OCI-LY7 (cell line): ENCODE measurements at regions not wholly inside any gene's neighbourhood (a gene's known extent, or its start where the extent isn't known, plus 50 kb on each side); places are given as distances from the start of the nearest gene placed in this dataset.

ENCODE experiments used
- BruUV-seq: library from RNA; stranded (reverse); fragments of 400-500 nt; replicated peaks from 2 replicates; lab custom pipeline; 2021; lab: Mats Ljungman, UMichigan
- CTCF ChIA-PET: fragments of 300-600 bp; sonication (Branson Sonifier 250); formaldehyde crosslinking; loops from one replicate; lab custom pipeline; 2022; ENCODE audit warnings: antibody characterized with exemption; ENCODE audit not compliant: unreplicated experiment; lab: Charles Lee
- POLR2A ChIA-PET: fragments of 300-600 bp; sonication (Branson Sonifier 250); formaldehyde crosslinking; loops from one replicate; lab custom pipeline; 2022; ENCODE audit warnings: antibody characterized with exemption; lab: Charles Lee
- DNase-seq: peaks from one replicate; pipeline ENCODE4 v3.0.0-alpha.2; 2015; ENCODE audit warnings: low spot score
- H2AFZ ChIP-seq: fragments of 200-600 bp; sonication (generic), shearing (Covaris generic); 2 replicates; pipeline ENCODE4 v1.6.1; 2014; ENCODE audit warnings: mild to moderate bottlenecking, antibody characterized with exemption, low read length, moderate library complexity
- H3K27ac ChIP-seq: fragments of 200-600 bp; sonication (generic); 2 replicates; pipeline ENCODE4 v1.5.1; 2014; ENCODE audit warnings: mixed run types, low read depth, mild to moderate bottlenecking, moderate library complexity, low read length, inconsistent platforms; ENCODE audit not compliant: poor library complexity, severe bottlenecking
- H3K36me3 ChIP-seq: fragments of 200-600 bp; sonication (generic); 2 replicates; pipeline ENCODE4 v1.6.1; 2014; ENCODE audit warnings: mild to moderate bottlenecking, antibody characterized with exemption, low read length, moderate library complexity, mixed read lengths; ENCODE audit not compliant: insufficient read depth
- H3K4me1 ChIP-seq: fragments of 200-600 bp; sonication (generic); 2 replicates; pipeline ENCODE4 v1.5.1; 2014; ENCODE audit warnings: mild to moderate bottlenecking, low read length; ENCODE audit not compliant: insufficient read depth, poor library complexity, severe bottlenecking
- H3K4me2 ChIP-seq: fragments of 200-600 bp; sonication (generic); 2 replicates; pipeline ENCODE4 v1.6.1; 2014; ENCODE audit warnings: mild to moderate bottlenecking, low read length
- H3K4me3 ChIP-seq: fragments of 200-600 bp; sonication (generic); 2 replicates; pipeline ENCODE4 v1.5.1; 2014; ENCODE audit warnings: mild to moderate bottlenecking, low read depth, low read length; ENCODE audit not compliant: poor library complexity, severe bottlenecking
- H3K79me2 ChIP-seq: fragments of 200-600 bp; sonication (generic); 2 replicates; pipeline ENCODE4 v1.6.1; 2016; ENCODE audit warnings: low read depth, mild to moderate bottlenecking, low read length, moderate library complexity, mixed read lengths; ENCODE audit not compliant: insufficient read depth
- H3K9me2 ChIP-seq: fragments of 200-600 bp; sonication (generic); 2 replicates; pipeline ENCODE4 v1.6.1; 2016; ENCODE audit warnings: mild to moderate bottlenecking, low read length, mixed read lengths; ENCODE audit not compliant: insufficient read depth
- H3K9me3 ChIP-seq: fragments of 200-600 bp; sonication (generic); 2 replicates; pipeline ENCODE4 v1.6.1; 2014; ENCODE audit warnings: mild to moderate bottlenecking, mixed run types, low read length, mixed read lengths
- H4K20me1 ChIP-seq: fragments of 200-600 bp; sonication (generic); 2 replicates; pipeline ENCODE4 v1.6.1; 2014; ENCODE audit warnings: mild to moderate bottlenecking, antibody characterized with exemption, low read length, moderate library complexity, mixed read lengths; ENCODE audit not compliant: insufficient read depth
- EZH2phosphoT487 ChIP-seq: fragments of 200-600 bp; sonication (generic); IDR thresholded peaks from 2 replicates; pipeline ENCODE4 v1.6.1; 2018; ENCODE audit warnings: low read depth, borderline replicate concordance, mild to moderate bottlenecking, mixed run types, antibody characterized with exemption, low read length, moderate library complexity, mixed read lengths
- intact Hi-C: fragments of 100-400 bp; cut with micrococcal nuclease; formaldehyde crosslinking; loops from one replicate; pipeline ENCODE4 v1.10.0; 2022; ENCODE audit not compliant: unreplicated experiment
- TF ChIP-seq, protein P1 (sequence below): fragments of 200-600 bp; sonication (generic); conservative IDR thresholded peaks from 2 replicates; pipeline ENCODE4 v1.5.1; 2014; ENCODE audit warnings: mild to moderate bottlenecking, antibody characterized with exemption, low read length, moderate library complexity, mixed read lengths

GRCh38 chr4:132203618-132204017 is 945.5 kb upstream of the PCDH10 start:
- no peak for TF ChIP-seq EZH2phosphoT487
- TF ChIP-seq, protein P1, sequence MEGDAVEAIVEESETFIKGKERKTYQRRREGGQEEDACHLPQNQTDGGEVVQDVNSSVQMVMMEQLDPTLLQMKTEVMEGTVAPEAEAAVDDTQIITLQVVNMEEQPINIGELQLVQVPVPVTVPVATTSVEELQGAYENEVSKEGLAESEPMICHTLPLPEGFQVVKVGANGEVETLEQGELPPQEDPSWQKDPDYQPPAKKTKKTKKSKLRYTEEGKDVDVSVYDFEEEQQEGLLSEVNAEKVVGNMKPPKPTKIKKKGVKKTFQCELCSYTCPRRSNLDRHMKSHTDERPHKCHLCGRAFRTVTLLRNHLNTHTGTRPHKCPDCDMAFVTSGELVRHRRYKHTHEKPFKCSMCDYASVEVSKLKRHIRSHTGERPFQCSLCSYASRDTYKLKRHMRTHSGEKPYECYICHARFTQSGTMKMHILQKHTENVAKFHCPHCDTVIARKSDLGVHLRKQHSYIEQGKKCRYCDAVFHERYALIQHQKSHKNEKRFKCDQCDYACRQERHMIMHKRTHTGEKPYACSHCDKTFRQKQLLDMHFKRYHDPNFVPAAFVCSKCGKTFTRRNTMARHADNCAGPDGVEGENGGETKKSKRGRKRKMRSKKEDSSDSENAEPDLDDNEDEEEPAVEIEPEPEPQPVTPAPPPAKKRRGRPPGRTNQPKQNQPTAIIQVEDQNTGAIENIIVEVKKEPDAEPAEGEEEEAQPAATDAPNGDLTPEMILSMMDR, result no peak
- CTCF ChIA-PET, result no interaction called here
- no TSS peak for BruUV-seq

DNA sequence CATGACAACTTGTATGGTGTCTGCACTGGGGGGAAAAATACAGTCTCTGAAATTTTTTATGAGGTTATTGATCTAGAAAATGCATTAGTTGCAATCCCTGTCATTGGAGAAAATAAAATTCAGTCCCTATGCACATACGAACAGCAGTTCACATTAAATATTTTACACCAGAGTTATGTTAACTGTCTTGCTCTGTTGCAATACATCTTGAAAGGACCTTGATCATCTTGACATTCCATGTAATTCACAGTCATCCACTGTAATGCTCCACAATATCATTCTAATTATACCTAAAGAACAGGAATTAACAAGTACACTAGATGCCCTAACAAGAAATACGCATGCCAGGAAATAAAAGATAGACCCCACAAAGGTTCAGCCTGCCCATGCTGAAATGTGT is 934.6 kb upstream of the PCDH10 start:
- no peaks in the 10 kb centered on the region for H3K9me2 ChIP-seq
- H3K4me1 ChIP-seq, result no peaks in the 10 kb centered on the region
- 0 out of 2 replicates have a peak, but pooled peaks cover 7% of the 10 kb centered on the region for H3K9me3 ChIP-seq
- no TSS peak for BruUV-seq
- DNase-seq, result no peak
- H3K79me2 ChIP-seq, result no peaks in the 10 kb centered on the region
- no peak overlapping the region for H3K4me2 ChIP-seq
- no peak overlapping the region for H2AFZ ChIP-seq
- H3K27ac ChIP-seq, result no peak overlapping the region
- H3K4me3 ChIP-seq, result no peak overlapping the region
- H4K20me1 ChIP-seq, result no peaks in the 10 kb centered on the region
- no peak for TF ChIP-seq EZH2phosphoT487
- TF ChIP-seq, protein P1, result no peak
- intact Hi-C loops, result no loop called here
- H3K36me3 ChIP-seq, result no peaks in the 10 kb centered on the region
- ChIA-PET CTCF (no interaction called here), POLR2A (interaction anchor here (2.0 kb wide), 1 partner anchor 11 kb away, joined by 5 read pairs; no protein-coding TSS in a partner anchor)

More at GRCh38 chr4:132203618-132204017, 945.5 kb upstream of the PCDH10 start:
- H3K79me2 ChIP-seq, result no peaks in the 10 kb centered on the region
- no peaks in the 10 kb centered on the region for H3K4me1 ChIP-seq
- H4K20me1 ChIP-seq, result no peaks in the 10 kb centered on the region
- POLR2A ChIA-PET, result interaction anchor here (2.3 kb wide), 1 partner anchor 10 kb away, joined by 12 read pairs; no protein-coding TSS in a partner anchor
- no peak for DNase-seq
- no peaks in the 10 kb centered on the region; the same call in 1 of the 2 replicates for H3K9me3 ChIP-seq
- no peaks in the 10 kb centered on the region for H3K9me2 ChIP-seq
- H3K36me3 ChIP-seq, result no peaks in the 10 kb centered on the region
- no peak overlapping the region for H3K4me2 ChIP-seq
- intact Hi-C loops, result no loop called here
- peak overlapping the region; percentile 20; the same call in 1 of the 2 replicates for H2AFZ ChIP-seq
- no peak overlapping the region for H3K4me3 ChIP-seq
- H3K27ac ChIP-seq, result no peak overlapping the region

- H2AFZ ChIP-seq, result peak overlapping the region; percentile 72
- ChIA-PET POLR2A (no interaction called here), CTCF (no interaction called here)
- H3K4me1 ChIP-seq, result no peaks in the 10 kb centered on the region
- H3K27ac ChIP-seq, result no peak overlapping the region
- no peaks in the 10 kb centered on the region for H4K20me1 ChIP-seq
- intact Hi-C loops, result no loop called here
- no peak overlapping the region for H3K4me3 ChIP-seq
- no peaks in the 10 kb centered on the region for H3K9me2 ChIP-seq
- no peaks in the 10 kb centered on the region for H3K79me2 ChIP-seq
- H3K4me2 ChIP-seq, result no peak overlapping the region
- DNase-seq, result no peak
- H3K36me3 ChIP-seq, result no peaks in the 10 kb centered on the region; the same call in 1 of the 2 replicates
- TF ChIP-seq, protein P1, result no peak
- no peak for TF ChIP-seq EZH2phosphoT487
- no TSS peak for BruUV-seq
- H3K9me3 ChIP-seq, result no peaks in the 10 kb centered on the region; the same call in 1 of the 2 replicates
Measured at GRCh38 chr4:132218406-132218805, 930.7 kb upstream of the PCDH10 start.
